NCI-H1105 treated with DMSO at 0.1 percent for 48 hours (cell line): ENCODE measurements at regions not wholly inside any gene's neighbourhood (a gene's known extent, or its start where the extent isn't known, plus 50 kb on each side); places are given as distances from the start of the nearest gene placed in this dataset.
"Not testable (repeated sequence)": the region's sequence is repeated elsewhere in the genome, so short reads cannot be mapped to it uniquely, and the experiment has no call there.

Experiments used
- DNase-seq: peaks from one replicate; lab custom pipeline; 2025; lab: John Stamatoyannopoulos, UW

- no peak for DNase-seq
Observed at GRCh38 chr6:165008971-165009370, 300.4 kb downstream of the C6orf118 start.

GRCh38 chr6:165002866-165003265 lies 306.5 kb downstream of the C6orf118 start:
- no peak for DNase-seq

DNA sequence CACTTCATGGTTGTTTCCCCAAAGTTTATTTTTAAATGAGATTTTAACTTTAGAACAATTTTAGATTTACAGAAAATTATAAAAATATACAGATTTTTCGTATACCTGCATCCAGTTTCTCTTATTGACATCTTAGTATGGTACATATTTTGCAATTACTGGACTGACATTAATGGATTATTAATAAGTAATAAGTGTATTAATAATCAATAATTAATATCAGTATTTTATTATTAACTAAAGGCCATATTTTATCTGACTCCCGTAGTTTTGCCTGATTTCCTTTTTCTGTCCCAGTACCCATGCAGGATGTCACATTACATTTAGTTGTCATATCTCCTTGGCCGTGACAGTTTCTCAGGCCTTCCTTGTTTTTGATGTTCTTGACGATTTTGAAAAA lies 307.0 kb downstream of the C6orf118 start:
- DNase-seq: no peak

DNA sequence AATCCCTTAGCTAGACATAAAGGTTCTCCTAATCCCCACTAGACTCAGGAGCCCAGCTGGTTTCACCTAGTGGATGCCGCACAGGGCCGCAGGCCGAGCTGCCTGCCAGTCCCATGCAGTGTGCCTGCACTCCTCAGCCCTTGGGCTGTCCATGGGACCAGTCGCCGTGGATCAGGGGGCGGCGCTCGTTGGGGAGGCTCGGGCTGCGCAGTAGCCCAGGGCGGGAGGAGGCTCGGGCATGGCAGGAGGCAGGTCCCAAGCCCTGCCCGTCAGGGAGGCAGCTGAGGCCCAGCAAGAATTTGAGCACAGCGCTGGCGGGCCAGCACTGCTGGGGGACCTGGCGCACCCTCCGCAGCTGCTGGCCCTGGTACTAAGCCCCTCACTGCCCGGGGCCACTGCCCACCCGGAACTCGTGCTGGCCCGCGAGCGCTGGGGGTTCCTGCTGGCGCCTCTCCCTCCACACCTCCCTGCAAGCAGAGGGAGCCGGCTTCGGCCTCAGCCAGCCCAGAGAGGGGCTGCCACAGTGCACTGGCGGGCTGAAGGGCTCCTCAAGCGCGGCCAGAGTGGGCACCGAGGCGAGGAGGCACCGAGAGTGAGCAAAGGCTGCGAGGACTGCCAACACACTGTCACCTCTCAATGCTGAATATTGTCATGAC lies 307.8 kb downstream of the C6orf118 start:
- no peak for DNase-seq

DNA sequence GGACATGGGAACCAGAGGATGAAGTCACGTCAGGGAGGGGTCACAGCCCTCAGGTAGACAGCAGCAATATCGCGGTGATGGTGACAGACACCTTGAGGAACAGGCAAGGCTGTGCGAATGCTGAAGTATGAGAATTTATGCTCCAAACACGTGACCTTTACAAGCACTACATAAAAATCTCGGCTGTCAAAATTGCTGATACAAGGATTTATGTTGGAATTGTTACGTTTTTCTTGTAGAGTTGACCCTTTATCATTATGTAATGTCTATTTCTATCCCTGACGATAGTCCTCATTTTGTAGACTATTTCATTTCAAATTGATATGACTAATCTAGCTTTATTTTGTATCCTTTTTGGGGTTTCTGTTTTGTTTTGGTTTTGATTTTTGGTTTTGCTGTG lies 311.1 kb downstream of the C6orf118 start:
- no peak for DNase-seq

DNA sequence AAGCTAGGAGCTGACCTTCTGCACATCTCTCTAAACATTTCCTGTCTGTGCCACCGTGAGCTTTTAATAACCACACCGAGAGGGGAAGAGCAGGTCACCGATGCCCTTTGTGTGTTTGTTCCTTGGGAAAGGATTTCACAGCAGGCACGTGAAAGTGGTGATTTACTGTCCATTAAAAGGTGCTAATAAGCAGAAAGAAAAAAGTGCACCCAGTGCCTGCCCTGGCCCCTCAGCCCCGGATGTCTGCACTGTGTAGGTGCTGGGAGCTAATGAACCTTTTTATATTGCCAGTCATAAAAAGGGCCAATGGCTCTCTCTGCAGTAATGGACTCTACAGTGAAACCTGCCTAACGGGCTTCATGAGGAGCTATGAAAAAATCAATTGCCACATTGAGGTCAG lies 312.6 kb downstream of the C6orf118 start:
- DNase-seq: no peak

DNA sequence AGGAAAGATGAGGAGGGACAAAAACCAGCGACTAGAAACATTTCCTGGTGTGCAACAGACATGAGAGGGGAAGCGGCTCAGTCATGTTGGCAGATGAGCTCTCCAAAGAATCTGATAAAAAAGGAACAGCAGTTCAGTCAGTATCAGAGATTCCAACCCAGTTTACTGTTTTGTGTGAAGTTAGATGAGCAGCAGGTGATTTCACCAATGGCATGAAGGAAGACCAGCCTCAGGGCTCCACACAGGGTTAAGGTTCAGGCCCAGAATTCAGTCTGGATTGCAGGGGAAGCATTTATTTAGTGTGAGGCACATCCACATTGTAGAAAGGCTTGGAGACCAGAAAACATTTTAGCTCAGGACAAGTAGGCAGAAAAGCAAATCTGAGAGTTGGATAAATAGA lies 317.8 kb downstream of the C6orf118 start:
- no peak for DNase-seq

DNA sequence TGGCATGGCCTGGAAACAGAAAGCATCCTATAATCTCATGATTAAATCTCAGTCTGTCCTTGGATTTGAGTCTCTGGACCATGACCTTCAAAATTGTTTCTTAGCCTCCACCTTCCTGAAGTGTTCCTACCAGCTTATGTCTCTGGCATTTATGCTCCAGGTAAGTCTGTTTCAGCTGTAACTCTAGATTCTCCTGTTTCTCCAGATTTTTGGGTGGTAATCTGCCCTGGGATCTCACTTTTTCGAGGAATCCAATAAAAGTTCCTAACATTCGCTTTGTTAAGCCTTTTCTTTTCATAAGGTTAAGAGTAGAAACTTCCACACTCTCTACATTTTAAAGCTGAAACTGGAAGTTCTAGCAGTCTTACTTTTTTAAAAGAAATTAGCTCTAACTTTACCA lies 318.5 kb downstream of the C6orf118 start:
- no peak for DNase-seq

GRCh38 chr6:164982389-164982788 lies 327.0 kb downstream of the C6orf118 start:
- DNase-seq: no peak

GRCh38 chr6:164967102-164967501 lies 342.3 kb downstream of the C6orf118 start:
- DNase-seq: no peak

- DNase-seq: no peak
Observed at GRCh38 chr6:164962805-164963204, 346.6 kb downstream of the C6orf118 start.

DNA sequence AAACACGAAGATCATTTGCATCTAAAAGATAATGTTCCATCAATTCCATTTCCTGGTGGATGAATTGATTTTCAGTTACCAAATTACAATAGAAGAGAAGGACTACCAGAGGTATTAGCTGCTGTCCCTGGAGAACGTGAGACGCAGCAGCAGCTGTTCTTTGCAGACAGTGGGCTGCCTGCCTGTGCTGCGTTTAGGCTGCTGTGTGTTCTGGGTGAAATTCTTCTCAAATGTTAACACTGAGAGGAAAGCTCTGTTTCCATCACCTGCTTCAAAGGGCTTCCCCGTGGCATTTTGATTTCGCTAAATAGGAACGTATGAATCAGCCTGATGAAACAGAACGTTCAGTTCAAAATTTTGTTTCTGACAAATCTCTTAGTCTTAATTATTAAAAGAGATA lies 362.2 kb downstream of the C6orf118 start:
- no peak for DNase-seq

DNA sequence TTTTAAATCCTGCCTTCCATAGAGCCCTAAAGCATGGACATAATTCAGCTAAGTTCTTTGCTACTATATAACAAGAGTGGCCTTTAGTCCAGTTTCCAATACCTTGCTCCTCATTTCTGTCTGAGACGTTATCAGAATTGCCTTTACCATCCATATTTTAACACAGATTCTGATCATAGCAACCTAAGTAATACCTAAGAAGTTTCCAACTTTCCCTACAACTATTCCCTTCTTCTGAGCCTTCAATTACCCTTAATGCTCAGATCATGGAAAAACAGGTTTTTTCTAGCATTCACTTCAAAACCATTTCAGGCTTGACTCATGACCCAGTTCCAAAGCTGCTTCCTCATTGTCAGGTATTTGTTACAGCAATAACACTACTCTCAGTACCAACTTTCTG lies 367.1 kb downstream of the C6orf118 start:
- no peak for DNase-seq

DNA sequence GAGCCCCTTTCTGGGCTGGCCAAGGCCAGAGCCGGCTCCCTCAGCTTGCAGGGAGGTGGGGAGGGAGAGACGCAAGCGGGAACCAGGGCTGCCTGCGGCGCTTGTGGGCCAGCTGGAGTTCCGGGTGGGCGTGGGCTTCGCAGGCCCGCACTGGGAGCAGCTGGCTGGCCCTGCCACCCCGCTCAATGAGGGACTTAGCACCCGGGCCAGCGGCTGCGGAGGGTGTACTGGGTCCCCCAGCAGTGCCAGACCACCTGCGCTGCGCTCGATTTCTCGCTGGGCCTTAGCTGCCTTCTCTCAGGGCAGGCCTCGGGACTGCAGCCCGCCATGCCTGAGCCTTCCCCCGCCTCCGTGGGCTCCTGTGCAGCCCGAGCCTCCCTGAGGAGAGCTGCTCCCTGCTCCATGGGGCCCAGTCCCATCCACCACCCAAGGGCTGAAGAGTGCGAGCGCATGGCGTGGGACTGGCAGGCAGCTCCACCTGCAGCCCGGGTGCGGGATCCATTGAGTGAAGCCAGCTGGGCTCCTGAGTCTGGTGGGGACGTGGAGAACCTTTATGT lies 376.1 kb downstream of the C6orf118 start:
- DNase-seq: not testable (repeated sequence)

DNA sequence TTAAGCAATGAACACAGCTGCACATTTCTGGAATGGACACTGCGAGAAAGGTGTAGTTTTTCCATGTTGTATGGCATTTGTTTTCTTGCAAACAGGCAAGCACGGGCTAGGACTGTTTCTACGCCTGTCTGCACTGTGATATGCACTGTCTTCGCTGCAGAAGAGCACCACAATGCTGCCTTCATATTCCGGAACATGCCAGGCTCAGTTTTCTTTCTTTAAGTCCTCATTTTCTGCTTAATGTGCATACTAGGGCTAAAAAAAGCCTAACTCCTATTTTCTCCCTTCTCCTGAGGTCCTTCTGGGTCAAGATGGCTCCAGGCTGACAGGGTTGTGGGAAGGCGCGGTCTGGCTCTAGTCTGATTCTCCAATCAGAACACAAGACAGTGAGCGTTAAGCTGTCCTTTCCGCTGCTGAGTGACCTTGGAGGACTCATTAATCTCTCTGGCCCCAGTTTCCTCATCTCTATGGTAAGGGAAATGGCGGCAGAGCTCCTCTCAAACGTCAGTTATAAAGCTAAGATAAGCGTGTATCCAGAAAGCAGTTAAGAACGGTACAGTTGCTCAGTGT lies 379.9 kb downstream of the C6orf118 start:
- no peak for DNase-seq

DNA sequence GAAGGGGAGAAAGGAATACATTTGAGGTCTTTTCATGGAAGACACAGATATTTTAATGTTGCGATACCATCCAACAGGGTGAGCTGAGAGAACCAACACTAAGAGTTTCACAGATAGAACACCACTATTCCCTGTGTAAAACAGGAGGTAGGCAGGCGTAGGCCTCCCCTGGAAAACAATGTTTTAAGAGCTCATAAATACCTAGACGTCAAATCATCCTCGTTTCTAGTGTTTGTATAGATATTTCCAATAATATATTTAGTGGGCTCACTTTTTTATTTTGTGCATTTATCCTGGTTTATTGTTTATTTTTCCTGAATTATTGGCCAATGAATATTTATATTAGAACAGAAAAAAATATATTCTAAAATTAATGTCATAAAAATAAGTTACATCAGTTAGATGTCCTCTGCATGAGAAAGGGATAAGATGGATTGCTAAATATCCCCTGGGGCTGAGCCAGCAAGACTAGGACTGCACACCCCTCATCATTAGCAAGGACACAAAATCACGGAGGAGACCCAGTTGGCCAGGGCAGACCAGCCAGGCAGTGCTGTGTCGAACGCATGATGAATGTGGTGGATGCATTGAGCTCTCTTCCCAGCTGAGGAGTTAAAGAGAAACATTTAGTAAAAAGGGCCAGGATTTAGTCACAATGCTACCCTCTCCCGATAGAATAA lies 380.5 kb downstream of the C6orf118 start:
- DNase-seq: no peak

DNA sequence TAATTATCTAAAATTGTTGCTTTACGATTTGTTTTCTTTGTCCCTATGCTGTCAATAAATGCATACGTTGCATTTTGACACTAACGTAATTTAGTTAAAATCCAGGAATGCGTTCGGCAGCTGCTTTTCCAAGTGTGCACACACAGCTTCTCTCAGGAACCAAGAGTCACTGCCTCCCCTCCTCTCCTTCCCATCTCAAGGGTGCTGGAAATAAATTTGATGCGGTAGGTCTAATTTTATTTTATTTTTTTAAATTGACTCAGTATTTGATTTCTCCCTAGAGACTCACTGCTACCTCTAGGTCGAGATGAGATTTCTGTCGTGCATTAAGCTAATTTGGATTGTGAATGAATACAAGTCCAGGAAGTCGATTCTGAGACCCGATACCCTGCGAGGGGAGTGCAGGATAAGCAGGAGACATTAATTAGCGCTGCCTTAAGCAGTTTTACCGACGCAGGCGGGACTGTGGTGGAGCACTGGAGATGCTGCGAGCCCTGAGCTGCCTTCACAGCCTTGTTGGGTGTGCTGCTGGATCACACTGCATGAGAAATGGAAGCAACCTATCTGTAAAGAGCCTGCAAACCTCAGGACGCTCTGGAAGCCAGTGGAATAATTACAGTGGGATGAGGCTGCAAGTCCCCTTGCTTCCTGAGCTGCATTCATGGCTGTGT lies 381.2 kb downstream of the C6orf118 start:
- DNase-seq: peak; percentile 67

- DNase-seq: peak; percentile 97
Observed at GRCh38 chr6:164927288-164928056, 381.9 kb downstream of the C6orf118 start.

- DNase-seq: peak; percentile 16
Observed at GRCh38 chr6:164926686-164927085, 382.7 kb downstream of the C6orf118 start.

- DNase-seq: no peak
Observed at GRCh38 chr6:164925681-164926530, 383.5 kb downstream of the C6orf118 start.

DNA sequence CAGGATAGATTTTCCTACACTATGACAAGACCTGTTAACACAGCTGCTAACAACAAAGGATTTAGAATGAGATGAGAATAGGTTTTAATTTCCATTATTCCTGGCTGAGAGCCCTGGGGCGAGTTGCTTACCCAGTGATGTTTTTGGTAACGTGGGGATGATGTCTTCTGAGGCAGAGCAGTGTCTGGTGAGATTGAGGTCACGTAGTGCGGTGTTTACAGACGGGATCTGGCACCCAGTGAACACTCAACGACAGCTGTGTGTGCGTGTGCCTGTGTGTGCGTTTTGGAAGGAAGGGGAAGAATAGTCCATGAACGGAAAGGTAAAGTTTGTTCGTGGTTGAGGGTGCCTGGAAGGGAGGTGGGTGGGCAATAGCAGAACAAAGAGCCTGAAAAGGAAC lies 384.7 kb downstream of the C6orf118 start:
- no peak for DNase-seq
